ENCODE measurements at regions not wholly inside any gene's neighbourhood (a gene's known extent, or its start where the extent isn't known, plus 50 kb on each side); places are given as distances from the start of the nearest gene placed in this dataset.

- H3K79me2 ChIP-seq: no peaks in the 10 kb centered on the region
- H4K20me1 ChIP-seq (ENCODE audit: insufficient read depth, poor library complexity, severe bottlenecking): no peaks in the 10 kb centered on the region
- no peaks in the 10 kb centered on the region for H3K36me3 ChIP-seq (replicated peaks; ENCODE audit: insufficient read depth, low read depth)
- peak overlapping the region; percentile 58 for H3K4me3 ChIP-seq
- peaks cover 3% of the 10 kb centered on the region for H3K4me1 ChIP-seq (ENCODE audit: insufficient read depth)
- peak; percentile 21 for DNase-seq (ENCODE audit: low spot score)
- TF ChIP-seq CTCF (IDR thresholded peaks at IDR 0.05; ENCODE audit: poor library complexity) (no peak), EZH2phosphoT487 (IDR thresholded peaks at IDR 0.05; ENCODE audit: low read depth, severe bottlenecking, unreplicated experiment) (peak; percentile 68), EZH2 (IDR thresholded peaks at IDR 0.05; ENCODE audit: borderline replicate concordance) (peak; percentile 84)
- H3K27me3 ChIP-seq: peaks cover 95% of the 10 kb centered on the region
- no peaks in the 10 kb centered on the region for H3K9me3 ChIP-seq (ENCODE audit: low read depth)
- peak overlapping the region; percentile 97 for H3K4me2 ChIP-seq
- 3% methylated on average over 46 of the region's 80 CpGs for WGBS (ENCODE audit: low lambda C conversion rate, missing lambda C conversion rate)
- H2AFZ ChIP-seq: peak overlapping the region; percentile 95
- H3K27ac ChIP-seq: no peak overlapping the region
- no peaks in the 10 kb centered on the region for H3K9me2 ChIP-seq (replicated peaks; ENCODE audit: insufficient read depth)
Measured at GRCh38 chr1:218164930-218165700, 120.0 kb upstream of the RRP15 start.

GRCh38 chr1:218165701-218166114 lies 119.4 kb upstream of the RRP15 start:
- peak; percentile 62 for TF ChIP-seq EZH2 (IDR thresholded peaks at IDR 0.05; ENCODE audit: borderline replicate concordance)
- no peak for TF ChIP-seq EZH2phosphoT487 (IDR thresholded peaks at IDR 0.05; ENCODE audit: low read depth, severe bottlenecking, unreplicated experiment)
- Histone ChIP-seq H3K79me2 (no peaks in the 10 kb centered on the region), H3K27ac (no peak overlapping the region), H2AFZ (peak overlapping the region; percentile 95), H3K4me1 (ENCODE audit: insufficient read depth) (peaks cover 3% of the 10 kb centered on the region), H3K4me3 (peak overlapping the region; percentile 58), H3K4me2 (peak overlapping the region; percentile 97), H3K27me3 (peaks cover 90% of the 10 kb centered on the region), H4K20me1 (ENCODE audit: insufficient read depth, poor library complexity, severe bottlenecking) (no peaks in the 10 kb centered on the region), H3K36me3 (replicated peaks; ENCODE audit: insufficient read depth, low read depth) (no peaks in the 10 kb centered on the region), H3K9me2 (replicated peaks; ENCODE audit: insufficient read depth) (no peaks in the 10 kb centered on the region), H3K9me3 (ENCODE audit: low read depth) (no peaks in the 10 kb centered on the region)
- 3% methylated on average over 10 of the region's 10 CpGs for WGBS (ENCODE audit: low lambda C conversion rate, missing lambda C conversion rate)
- no peak for DNase-seq (ENCODE audit: low spot score)

- Histone ChIP-seq H3K4me1 (ENCODE audit: insufficient read depth) (peaks cover 3% of the 10 kb centered on the region), H3K79me2 (no peaks in the 10 kb centered on the region), H3K4me2 (no peak overlapping the region), H3K27ac (no peak overlapping the region), H4K20me1 (ENCODE audit: insufficient read depth, poor library complexity, severe bottlenecking) (no peaks in the 10 kb centered on the region), H3K4me3 (no peak overlapping the region), H3K9me3 (ENCODE audit: low read depth) (no peaks in the 10 kb centered on the region), H3K36me3 (replicated peaks; ENCODE audit: insufficient read depth, low read depth) (no peaks in the 10 kb centered on the region), H3K27me3 (peaks cover 84% of the 10 kb centered on the region), H2AFZ (no peak overlapping the region), H3K9me2 (replicated peaks; ENCODE audit: insufficient read depth) (no peaks in the 10 kb centered on the region)
- 21% methylated on average over 8 of the region's 8 CpGs for WGBS (ENCODE audit: low lambda C conversion rate, missing lambda C conversion rate)
- DNase-seq (ENCODE audit: low spot score): no peak
- TF ChIP-seq CTCF (IDR thresholded peaks at IDR 0.05; ENCODE audit: poor library complexity) (no peak), EZH2 (IDR thresholded peaks at IDR 0.05; ENCODE audit: borderline replicate concordance) (no peak), EZH2phosphoT487 (IDR thresholded peaks at IDR 0.05; ENCODE audit: low read depth, severe bottlenecking, unreplicated experiment) (no peak)
Measured at GRCh38 chr1:218166268-218166945, 118.7 kb upstream of the RRP15 start.
